ENCODE measurements at regions not wholly inside any gene's neighbourhood (a gene's known extent, or its start where the extent isn't known, plus 50 kb on each side); places are given as distances from the start of the nearest gene placed in this dataset.

GRCh38 chr6:55632953-55633352, 54.0 kb upstream of the HMGCLL1 start:
- no peak for DNase-seq (ENCODE audit: low spot score)
- Histone ChIP-seq H3K27me3 (replicated peaks; ENCODE audit: insufficient read depth) (no peaks in the 10 kb centered on the region), H3K27ac (no peak overlapping the region), H3K4me1 (ENCODE audit: control insufficient read depth in 1 of 2, low read depth in 2 of 2) (no peaks in the 10 kb centered on the region), H3K36me3 (no peaks in the 10 kb centered on the region), H3K9me3 (no peaks in the 10 kb centered on the region), H3K4me3 (no peak overlapping the region)
- no peak for TF ChIP-seq CTCF (IDR thresholded peaks at IDR 0.05)
- no peak for ATAC-seq (ENCODE audit: insufficient number of reproducible peaks, low FRiP score, low read depth)
